ENCODE measurements at regions not wholly inside any gene's neighbourhood (a gene's known extent, or its start where the extent isn't known, plus 50 kb on each side); places are given as distances from the start of the nearest gene placed in this dataset.

DNA sequence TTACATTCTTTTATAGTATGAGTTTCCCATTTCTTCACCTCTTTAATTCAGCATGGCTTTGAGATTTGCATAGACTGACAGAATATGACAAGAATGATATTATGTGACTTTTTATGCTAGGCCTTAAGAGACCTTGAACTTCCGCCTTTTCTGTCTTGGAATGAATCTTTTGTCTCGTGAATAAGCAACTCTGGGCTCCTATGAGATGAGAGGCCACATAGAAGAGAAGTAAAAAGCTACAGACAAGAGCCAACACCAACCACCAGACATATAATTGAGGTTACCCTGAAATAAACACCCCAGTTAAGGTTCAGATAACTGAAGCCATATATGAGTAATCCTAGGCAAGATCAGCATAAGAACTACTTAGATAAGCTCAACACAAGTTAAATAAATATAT, 600.8 kb downstream of the MEI4 start:
- TF ChIP-seq EP300 (IDR thresholded peaks at IDR 0.05) (no peak), POLR2A (IDR thresholded peaks at IDR 0.05) (no peak)
- TF ChIP-seq, protein P1, sequence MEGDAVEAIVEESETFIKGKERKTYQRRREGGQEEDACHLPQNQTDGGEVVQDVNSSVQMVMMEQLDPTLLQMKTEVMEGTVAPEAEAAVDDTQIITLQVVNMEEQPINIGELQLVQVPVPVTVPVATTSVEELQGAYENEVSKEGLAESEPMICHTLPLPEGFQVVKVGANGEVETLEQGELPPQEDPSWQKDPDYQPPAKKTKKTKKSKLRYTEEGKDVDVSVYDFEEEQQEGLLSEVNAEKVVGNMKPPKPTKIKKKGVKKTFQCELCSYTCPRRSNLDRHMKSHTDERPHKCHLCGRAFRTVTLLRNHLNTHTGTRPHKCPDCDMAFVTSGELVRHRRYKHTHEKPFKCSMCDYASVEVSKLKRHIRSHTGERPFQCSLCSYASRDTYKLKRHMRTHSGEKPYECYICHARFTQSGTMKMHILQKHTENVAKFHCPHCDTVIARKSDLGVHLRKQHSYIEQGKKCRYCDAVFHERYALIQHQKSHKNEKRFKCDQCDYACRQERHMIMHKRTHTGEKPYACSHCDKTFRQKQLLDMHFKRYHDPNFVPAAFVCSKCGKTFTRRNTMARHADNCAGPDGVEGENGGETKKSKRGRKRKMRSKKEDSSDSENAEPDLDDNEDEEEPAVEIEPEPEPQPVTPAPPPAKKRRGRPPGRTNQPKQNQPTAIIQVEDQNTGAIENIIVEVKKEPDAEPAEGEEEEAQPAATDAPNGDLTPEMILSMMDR (IDR thresholded peaks at IDR 0.05): no peak

All from suprapubic skin (tissue), 3 donors.